Midbrain (tissue), 1 donor: ENCODE measurements at regions not wholly inside any gene's neighbourhood (a gene's known extent, or its start where the extent isn't known, plus 50 kb on each side); places are given as distances from the start of the nearest gene placed in this dataset.
A peak's percentile ranks its signal among the peaks of the same experiment; 100 is the strongest.

ENCODE experiments used
- DNase-seq: peaks from one replicate; lab custom pipeline; 2025; lab: John Stamatoyannopoulos, UW

- no peak for DNase-seq
These were observed 55.6 kb downstream of the PBDC1 start for GRCh38 chrX:76228499-76228898.

GRCh38 chrX:76248901-76249300 is 76.0 kb downstream of the PBDC1 start:
- no peak for DNase-seq

- peak; percentile 18 for DNase-seq
These were observed 80.6 kb downstream of the PBDC1 start for GRCh38 chrX:76253432-76253831.

- peak; percentile 30 for DNase-seq
These were observed 106.1 kb downstream of the PBDC1 start for GRCh38 chrX:76279007-76279406.
